ENCODE measurements at regions not wholly inside any gene's neighbourhood (a gene's known extent, or its start where the extent isn't known, plus 50 kb on each side); places are given as distances from the start of the nearest gene placed in this dataset.

- no peak for DNase-seq (ENCODE audit: low spot score)
- no peak for TF ChIP-seq CTCF (IDR thresholded peaks at IDR 0.05; ENCODE audit: borderline replicate concordance, control extremely low read depth, extremely low read depth, insufficient read depth, missing control alignments)
- in situ Hi-C loops (cut with MboI; ENCODE audit: low sequenced_read_pairs, unreplicated experiment) = no loop called here
Observed at GRCh38 chr1:189405419-189405818, 1072.2 kb downstream of the BRINP3 start.

GRCh38 chr1:189409774-189410173 is 1067.9 kb downstream of the BRINP3 start:
- no peak for TF ChIP-seq CTCF (IDR thresholded peaks at IDR 0.05; ENCODE audit: borderline replicate concordance, control extremely low read depth, extremely low read depth, insufficient read depth, missing control alignments)
- DNase-seq (ENCODE audit: low spot score) = no peak
- in situ Hi-C loops (cut with MboI; ENCODE audit: low sequenced_read_pairs, unreplicated experiment) = no loop called here

GRCh38 chr1:189424746-189425331 is 1052.8 kb downstream of the BRINP3 start:
- DNase-seq (ENCODE audit: low spot score) = no peak
- in situ Hi-C loops (cut with MboI; ENCODE audit: low sequenced_read_pairs, unreplicated experiment) = no loop called here
- no peak for TF ChIP-seq CTCF (IDR thresholded peaks at IDR 0.05; ENCODE audit: borderline replicate concordance, control extremely low read depth, extremely low read depth, insufficient read depth, missing control alignments)

GRCh38 chr1:189429610-189430009 is 1048.1 kb downstream of the BRINP3 start:
- DNase-seq (ENCODE audit: low spot score) = peak; percentile 17
- in situ Hi-C loops (cut with MboI; ENCODE audit: low sequenced_read_pairs, unreplicated experiment) = no loop called here

GRCh38 chr1:189431447-189431846 is 1046.2 kb downstream of the BRINP3 start:
- no peak for DNase-seq (ENCODE audit: low spot score)
- TF ChIP-seq CTCF (IDR thresholded peaks at IDR 0.05; ENCODE audit: borderline replicate concordance, control extremely low read depth, extremely low read depth, insufficient read depth, missing control alignments) = no peak
- in situ Hi-C loops (cut with MboI; ENCODE audit: low sequenced_read_pairs, unreplicated experiment) = no loop called here

More at GRCh38 chr1:189429610-189430009, 1048.1 kb downstream of the BRINP3 start:
- peak; percentile 38 for TF ChIP-seq CTCF (IDR thresholded peaks at IDR 0.05; ENCODE audit: borderline replicate concordance, control extremely low read depth, extremely low read depth, insufficient read depth, missing control alignments)

- DNase-seq (ENCODE audit: low spot score) = no peak
- TF ChIP-seq CTCF (IDR thresholded peaks at IDR 0.05; ENCODE audit: borderline replicate concordance, control extremely low read depth, extremely low read depth, insufficient read depth, missing control alignments) = no peak
- in situ Hi-C loops (cut with MboI; ENCODE audit: low sequenced_read_pairs, unreplicated experiment) = no loop called here
Observed at GRCh38 chr1:189432753-189433152, 1044.9 kb downstream of the BRINP3 start.

Measured in GM13976 (cell line).